Activated CD4-positive, alpha-beta T cell treated with anti-CD3 and anti-CD28 coated beads, Interleukin-2, amount 50 U/mL, for 48 hours (primary cell): ENCODE measurements at regions not wholly inside any gene's neighbourhood (a gene's known extent, or its start where the extent isn't known, plus 50 kb on each side); places are given as distances from the start of the nearest gene placed in this dataset.
"Not testable (repeated sequence)": the region's sequence is repeated elsewhere in the genome, so short reads cannot be mapped to it uniquely, and the experiment has no call there.

Experiments
- DNase-seq, 2 experiments: peaks; one replicate each; pipeline ENCODE4 v3.0.0-alpha.2; 2020

DNA sequence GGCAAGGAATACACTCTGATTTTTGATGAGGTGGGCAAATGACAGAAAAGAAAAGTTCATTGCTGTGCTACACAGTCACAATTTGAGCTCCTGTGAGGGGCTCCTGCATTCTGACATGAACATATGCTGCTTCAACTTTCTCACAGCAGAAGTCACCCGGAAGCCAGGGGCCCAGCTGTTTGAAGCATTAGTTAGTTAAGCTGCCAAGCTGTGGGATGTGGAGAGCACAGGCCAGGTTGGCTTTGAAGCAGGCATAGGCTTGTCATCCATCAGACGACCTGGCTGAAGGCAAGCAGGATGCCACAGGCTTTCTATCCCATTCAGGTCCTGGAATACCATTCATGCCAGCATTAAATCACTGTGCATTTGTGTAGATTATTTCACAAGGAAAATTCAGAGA is 63.1 kb downstream of the MTNR1B start:
- DNase-seq, result no peak

- DNase-seq, result no peak
These were observed 63.6 kb downstream of the MTNR1B start for GRCh38 chr11:93033093-93033492.

DNA sequence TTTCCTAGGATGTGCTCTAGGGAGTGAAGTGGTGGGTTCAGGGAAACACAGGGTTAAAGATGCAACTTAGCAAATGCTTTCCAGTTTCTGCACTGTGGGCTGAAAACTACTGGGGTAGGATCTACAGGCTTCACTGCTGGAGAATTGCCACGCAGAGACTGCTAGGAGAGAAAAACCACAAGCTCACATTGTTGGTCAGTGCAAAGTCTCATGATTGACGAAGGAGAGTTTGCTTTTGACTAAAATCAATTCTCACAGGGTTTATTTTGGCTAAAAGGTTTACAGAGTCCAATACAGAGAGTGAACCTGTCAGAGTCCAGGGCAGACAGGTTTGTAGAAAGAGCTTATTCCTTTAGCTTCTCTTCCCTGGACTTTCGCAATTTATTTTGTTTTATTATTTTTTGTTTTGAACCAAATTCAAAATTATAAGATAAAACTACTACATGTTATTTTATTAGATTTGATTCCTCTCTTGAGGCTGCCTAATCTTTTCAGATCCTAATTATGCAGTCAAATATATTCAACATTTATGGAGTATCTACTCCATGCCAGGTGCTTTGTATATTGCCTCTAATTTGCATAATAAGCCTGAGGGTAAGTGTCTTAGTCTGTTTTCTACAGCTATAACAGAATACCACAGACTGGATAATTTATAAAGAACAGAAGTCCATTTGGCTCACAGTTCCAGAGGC is 64.7 kb downstream of the MTNR1B start:
- no peak for DNase-seq

GRCh38 chr11:93034723-93035039 is 65.2 kb downstream of the MTNR1B start:
- no peak for DNase-seq

DNA sequence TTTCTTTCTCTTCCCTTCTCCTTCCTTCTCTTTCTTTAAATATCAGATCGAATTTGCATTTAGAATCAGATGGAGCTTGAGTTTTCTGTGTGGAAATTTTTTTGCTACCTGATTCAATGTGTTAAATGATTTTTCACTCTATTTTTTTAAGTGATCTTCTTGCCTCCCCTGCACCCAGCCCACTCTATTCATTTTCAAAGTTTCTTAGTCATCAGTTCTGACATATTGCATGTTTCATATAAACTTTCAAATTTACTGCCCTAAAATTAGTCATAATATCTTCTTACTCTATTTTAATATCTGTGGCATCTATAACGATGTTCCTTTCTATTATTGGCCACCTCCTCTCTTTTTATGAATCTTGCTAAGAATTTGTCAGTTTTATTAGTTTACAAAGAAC is 69.1 kb downstream of the MTNR1B start:
- DNase-seq, result no peak

DNA sequence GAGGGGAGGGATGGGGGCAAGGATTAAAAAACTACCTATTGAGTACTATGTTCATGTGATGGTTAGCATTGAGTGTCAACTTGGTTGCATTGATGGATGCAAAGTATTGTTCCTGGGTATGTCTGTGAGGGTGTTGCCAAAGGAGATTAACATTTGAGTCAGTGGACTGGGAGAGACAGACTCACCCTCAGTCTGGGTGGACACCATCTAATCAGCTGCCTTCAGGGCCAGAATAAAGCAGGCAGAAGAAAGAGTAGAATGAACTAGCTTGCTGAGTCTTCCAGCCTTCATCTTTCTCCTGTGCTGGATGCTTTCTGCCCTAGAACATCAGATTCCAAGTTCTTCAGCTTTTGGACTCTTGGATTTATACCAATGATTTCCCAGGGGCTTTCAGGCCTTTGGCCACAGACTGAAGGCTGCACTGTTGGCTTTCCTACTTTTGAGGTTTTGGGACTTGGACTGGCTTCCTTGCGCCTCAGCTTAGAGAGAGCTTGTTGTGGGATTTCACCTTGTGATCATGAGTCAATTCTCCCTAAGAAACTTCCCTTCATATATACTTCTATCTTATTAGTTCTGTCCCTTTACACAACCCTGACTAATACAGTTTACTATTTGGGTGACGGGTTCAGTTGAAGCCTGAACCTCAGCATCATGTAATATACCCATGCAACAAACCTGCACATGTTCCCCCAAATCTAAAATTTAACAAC is 70.2 kb downstream of the MTNR1B start:
- DNase-seq, result no peak

GRCh38 chr11:93041682-93042081 is 72.2 kb downstream of the MTNR1B start:
- no peak for DNase-seq

DNA sequence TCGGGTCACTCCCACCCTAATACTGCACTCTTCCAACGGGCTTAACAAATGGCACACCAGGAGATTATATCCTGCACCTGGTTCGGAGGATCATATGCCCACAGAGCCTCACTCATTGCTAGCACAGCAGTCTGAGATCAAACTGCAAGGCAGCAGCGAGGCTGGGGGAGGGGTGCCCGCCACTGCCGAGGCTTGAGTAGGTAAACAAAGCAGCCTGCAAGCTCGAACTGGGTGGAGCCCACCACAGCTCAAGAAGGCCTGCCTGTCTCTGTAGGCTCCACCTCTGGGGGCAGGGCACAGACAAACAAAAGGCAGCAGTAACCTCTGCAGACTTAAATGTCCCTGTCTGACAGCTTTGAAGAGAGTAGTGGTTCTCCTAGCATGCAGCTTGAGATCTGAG is 73.7 kb downstream of the MTNR1B start:
- DNase-seq, result not testable (repeated sequence)

GRCh38 chr11:93049740-93050139 is 80.3 kb downstream of the MTNR1B start:
- no peak for DNase-seq

- DNase-seq, result no peak
These were observed 81.7 kb downstream of the MTNR1B start for GRCh38 chr11:93051186-93051585.

- DNase-seq, result no peak
These were observed 84.4 kb downstream of the MTNR1B start for GRCh38 chr11:93053864-93054263.

DNA sequence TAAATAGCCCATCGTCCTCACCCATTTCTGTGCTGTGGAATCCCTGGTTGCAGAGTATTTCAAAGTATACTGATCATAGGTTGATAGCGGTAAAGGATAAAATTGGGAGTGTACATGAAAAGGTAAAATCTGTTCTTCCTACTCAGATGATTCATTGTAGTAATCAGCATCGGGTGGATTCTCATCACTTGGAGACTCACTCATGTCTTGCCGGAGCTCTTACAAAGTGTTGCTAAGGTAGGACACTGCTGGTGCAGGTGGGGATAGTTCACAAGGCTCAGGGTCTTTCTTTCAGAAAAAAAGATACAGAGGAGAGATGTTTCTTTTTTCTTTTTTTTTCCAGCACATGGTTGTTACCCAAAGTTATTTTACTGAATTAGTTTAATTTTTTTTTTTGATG is 84.8 kb downstream of the MTNR1B start:
- no peak for DNase-seq

- DNase-seq, result peak; percentile 14 to 28
These were observed 85.4 kb downstream of the MTNR1B start for GRCh38 chr11:93054881-93055280.

GRCh38 chr11:93059117-93059957 is 89.9 kb downstream of the MTNR1B start:
- no peak for DNase-seq

- DNase-seq, result no peak
These were observed 93.6 kb downstream of the MTNR1B start for GRCh38 chr11:93063086-93063485.

GRCh38 chr11:93065074-93065674 is 95.7 kb downstream of the MTNR1B start:
- DNase-seq, result peak in 1 of 2 experiments; percentile 16

DNA sequence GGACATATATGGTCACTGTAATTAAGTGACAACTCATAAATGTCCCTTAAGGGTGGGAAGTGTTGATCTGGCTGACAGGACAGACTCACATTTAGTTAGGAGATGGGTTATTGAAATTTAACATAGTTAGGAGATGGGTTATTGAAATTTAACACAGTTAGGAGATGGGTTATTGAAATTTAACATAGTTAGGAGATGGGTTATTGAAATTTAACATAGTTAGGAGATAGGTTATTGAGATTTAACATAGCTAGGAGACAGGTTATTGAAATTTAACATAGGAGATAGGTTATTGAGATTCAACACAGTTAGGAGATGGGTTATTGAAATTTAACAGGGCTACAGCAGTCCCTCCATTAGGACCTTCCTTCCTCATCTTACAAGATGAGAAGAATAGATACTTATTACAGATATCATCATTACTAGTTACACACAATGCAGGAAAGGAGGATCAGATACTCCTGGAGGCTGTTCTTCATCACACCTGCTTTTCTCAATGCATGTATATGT is 98.5 kb downstream of the MTNR1B start:
- no peak for DNase-seq

GRCh38 chr11:93072229-93072914 is 102.9 kb downstream of the MTNR1B start:
- no peak for DNase-seq

DNA sequence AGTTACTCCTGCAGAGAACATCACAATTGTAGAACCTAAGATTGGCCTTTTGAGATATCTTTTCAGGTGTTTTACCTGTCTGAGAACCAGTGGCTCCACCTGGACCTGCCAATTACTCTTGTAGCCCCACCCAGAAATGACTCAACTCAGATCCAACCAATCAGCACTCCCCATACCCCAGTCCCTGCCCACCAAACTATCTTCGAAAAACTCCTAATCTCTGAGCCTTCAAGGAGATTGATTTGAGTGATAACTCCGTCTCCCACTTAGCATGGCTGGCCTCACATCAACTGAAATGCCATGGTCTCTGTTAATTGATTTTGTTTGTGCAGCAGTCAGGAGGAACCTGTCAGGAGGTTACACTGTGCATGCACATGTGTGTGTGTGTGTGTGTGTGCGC is 103.6 kb downstream of the MTNR1B start:
- no peak for DNase-seq

- no peak for DNase-seq
These were observed 104.2 kb downstream of the MTNR1B start for GRCh38 chr11:93073508-93074280.

- no peak for DNase-seq
These were observed 104.9 kb downstream of the MTNR1B start for GRCh38 chr11:93074352-93074751.

DNA sequence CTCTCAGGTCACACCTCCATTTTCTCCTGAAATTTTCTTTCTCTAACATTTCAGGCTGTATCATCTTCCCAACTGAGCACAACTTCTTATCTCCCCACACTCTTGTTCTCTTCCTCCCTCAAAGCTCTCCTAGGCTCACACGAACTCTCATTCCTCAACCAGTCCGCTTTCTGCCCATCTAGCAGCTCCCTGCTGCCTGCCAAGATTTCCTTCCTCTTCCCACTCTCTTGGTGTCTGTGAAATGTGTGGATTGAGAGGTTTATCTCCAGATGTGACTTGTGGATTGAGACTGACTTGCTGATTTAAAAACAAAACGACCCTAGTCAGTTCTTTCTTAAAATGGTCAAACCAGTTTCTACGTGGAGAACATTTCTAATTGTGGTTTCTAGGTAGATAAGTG is 106.3 kb downstream of the MTNR1B start:
- no peak for DNase-seq
